ENCODE measurements at regions not wholly inside any gene's neighbourhood (a gene's known extent, or its start where the extent isn't known, plus 50 kb on each side); places are given as distances from the start of the nearest gene placed in this dataset.

- Mint-ChIP-seq H3K36me3 (ENCODE audit: insufficient read depth in 2 of 2) (peaks cover 1 to 2% of the 10 kb centered on the region in 2 donors), H3K9me3 (peaks cover 0 to 5% of the 10 kb centered on the region in 2 donors), H3K4me1 (ENCODE audit: low read depth) (no peaks in the 10 kb centered on the region), H3K27me3 (ENCODE audit: low read depth) (no peaks in the 10 kb centered on the region), H3K27ac (no peak overlapping the region), H3K4me3 (no peak overlapping the region)
- ATAC-seq (replicated peaks in 1 of 2) (no peak), DNase-seq (no peak)
Measured at GRCh38 chr1:213829780-213830179, 158.0 kb upstream of the PROX1 start.

- no peaks in the 10 kb centered on the region for H3K4me1 Mint-ChIP-seq (ENCODE audit: low read depth)
- ATAC-seq (replicated peaks in 1 of 2): no peak
Measured at GRCh38 chr1:213830371-213830770, 157.4 kb upstream of the PROX1 start.

GRCh38 chr1:213840575-213840974 is 147.2 kb upstream of the PROX1 start:
- Mint-ChIP-seq H3K4me3 (no peak overlapping the region), H3K27me3 (ENCODE audit: low read depth) (no peaks in the 10 kb centered on the region), H3K4me1 (ENCODE audit: low read depth) (no peaks in the 10 kb centered on the region), H3K36me3 (ENCODE audit: insufficient read depth in 2 of 2) (no peaks in the 10 kb centered on the region), H3K9me3 (no peaks in the 10 kb centered on the region), H3K27ac (no peak overlapping the region)
- ATAC-seq (replicated peaks in 1 of 2): no peak
- DNase-seq: no peak

More at GRCh38 chr1:213830371-213830770, 157.4 kb upstream of the PROX1 start:
- Mint-ChIP-seq H3K9me3 (peaks cover 0 to 5% of the 10 kb centered on the region in 2 donors), H3K4me3 (no peak overlapping the region), H3K27ac (no peak overlapping the region), H3K27me3 (ENCODE audit: low read depth) (no peaks in the 10 kb centered on the region), H3K36me3 (ENCODE audit: insufficient read depth in 2 of 2) (peaks cover 1 to 2% of the 10 kb centered on the region in 2 donors)
- DNase-seq: no peak

DNA sequence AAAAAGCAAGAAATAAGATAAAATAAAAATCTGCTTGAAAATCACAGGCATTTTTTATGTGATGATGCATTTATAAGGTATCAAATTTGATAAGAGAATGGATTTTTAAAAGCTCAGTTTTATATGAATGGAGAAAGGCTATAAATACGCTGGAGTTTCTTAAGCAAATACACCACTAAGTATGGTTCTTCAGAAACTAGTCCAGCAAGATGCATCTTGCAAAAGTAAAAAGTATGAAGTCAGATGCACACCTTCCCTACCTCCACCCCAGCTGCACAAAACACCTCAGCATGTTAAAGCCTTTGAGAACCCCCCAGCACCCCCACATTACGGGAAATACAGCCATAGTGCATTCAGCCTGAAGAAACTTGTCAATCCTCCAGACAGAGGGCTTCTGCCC is 143.1 kb upstream of the PROX1 start:
- DNase-seq: no peak
- ATAC-seq (replicated peaks in 1 of 2): no peak
- no peaks in the 10 kb centered on the region for H3K27me3 Mint-ChIP-seq (ENCODE audit: low read depth)
- no peak overlapping the region for H3K4me3 Mint-ChIP-seq
- H3K4me1 Mint-ChIP-seq (ENCODE audit: low read depth): no peaks in the 10 kb centered on the region
- no peak overlapping the region for H3K27ac Mint-ChIP-seq
- no peaks in the 10 kb centered on the region for H3K9me3 Mint-ChIP-seq
- H3K36me3 Mint-ChIP-seq (ENCODE audit: insufficient read depth in 2 of 2): no peaks in the 10 kb centered on the region

DNA sequence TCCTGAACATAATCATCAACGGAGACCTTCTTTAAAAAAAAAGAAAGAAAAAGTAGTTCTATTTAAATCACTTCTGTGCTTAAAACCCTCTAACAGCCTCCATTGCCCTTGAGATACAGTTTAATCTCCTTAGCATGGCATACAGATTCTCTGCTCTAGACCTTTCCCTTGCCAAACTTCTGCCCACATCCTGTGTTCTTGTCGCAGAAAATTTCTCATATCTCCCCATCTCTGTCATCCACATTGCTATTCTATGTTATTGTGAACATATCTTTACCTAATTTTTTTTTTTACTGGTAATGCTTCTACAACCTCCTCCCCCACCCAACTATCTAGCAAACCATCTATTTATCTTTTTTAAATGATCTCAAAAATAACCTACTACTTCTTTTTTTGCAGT is 135.7 kb upstream of the PROX1 start:
- ATAC-seq (replicated peaks in 1 of 2) (peak; percentile 58 to 72), DNase-seq (no peak)
- H3K27ac Mint-ChIP-seq: no peak overlapping the region
- no peaks in the 10 kb centered on the region for H3K9me3 Mint-ChIP-seq
- no peak overlapping the region for H3K4me3 Mint-ChIP-seq
- no peaks in the 10 kb centered on the region for H3K27me3 Mint-ChIP-seq (ENCODE audit: low read depth)
- H3K4me1 Mint-ChIP-seq (ENCODE audit: low read depth): peaks cover 13% of the 10 kb centered on the region
- no peaks in the 10 kb centered on the region for H3K36me3 Mint-ChIP-seq (ENCODE audit: insufficient read depth in 2 of 2)

- Mint-ChIP-seq H3K9me3 (no peaks in the 10 kb centered on the region), H3K27me3 (ENCODE audit: low read depth) (no peaks in the 10 kb centered on the region), H3K36me3 (ENCODE audit: insufficient read depth in 2 of 2) (no peaks in the 10 kb centered on the region), H3K4me1 (ENCODE audit: low read depth) (peaks cover 11% of the 10 kb centered on the region), H3K27ac (no peak overlapping the region), H3K4me3 (no peak overlapping the region)
- DNase-seq (no peak), ATAC-seq (replicated peaks in 1 of 2) (no peak)
Measured at GRCh38 chr1:213858581-213858980, 129.2 kb upstream of the PROX1 start.

DNA sequence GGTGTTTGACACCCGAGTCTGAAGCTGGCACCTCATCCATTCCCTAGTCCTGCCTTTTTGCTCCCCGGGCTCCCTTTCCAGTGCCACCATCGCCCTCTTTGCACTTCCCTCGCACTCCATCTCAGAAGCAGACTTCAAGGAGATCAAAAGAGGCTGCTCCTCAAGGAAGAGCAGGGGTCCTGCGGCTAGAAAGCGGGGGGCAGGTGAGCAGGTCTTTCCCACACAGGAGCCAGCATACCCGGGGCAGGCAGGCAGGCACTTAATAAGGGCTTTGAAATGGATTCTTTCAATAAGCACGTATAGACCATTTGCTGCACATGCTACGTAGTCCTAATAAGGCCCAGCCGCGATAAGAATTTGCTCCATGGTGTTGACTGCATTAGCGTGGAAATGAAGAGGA is 125.9 kb upstream of the PROX1 start:
- Mint-ChIP-seq H3K4me1 (ENCODE audit: low read depth) (no peaks in the 10 kb centered on the region), H3K9me3 (no peaks in the 10 kb centered on the region), H3K27me3 (ENCODE audit: low read depth) (no peaks in the 10 kb centered on the region), H3K27ac (no peak overlapping the region), H3K36me3 (ENCODE audit: insufficient read depth in 2 of 2) (no peaks in the 10 kb centered on the region), H3K4me3 (no peak overlapping the region)
- DNase-seq (no peak), ATAC-seq (replicated peaks in 1 of 2) (no peak)

DNA sequence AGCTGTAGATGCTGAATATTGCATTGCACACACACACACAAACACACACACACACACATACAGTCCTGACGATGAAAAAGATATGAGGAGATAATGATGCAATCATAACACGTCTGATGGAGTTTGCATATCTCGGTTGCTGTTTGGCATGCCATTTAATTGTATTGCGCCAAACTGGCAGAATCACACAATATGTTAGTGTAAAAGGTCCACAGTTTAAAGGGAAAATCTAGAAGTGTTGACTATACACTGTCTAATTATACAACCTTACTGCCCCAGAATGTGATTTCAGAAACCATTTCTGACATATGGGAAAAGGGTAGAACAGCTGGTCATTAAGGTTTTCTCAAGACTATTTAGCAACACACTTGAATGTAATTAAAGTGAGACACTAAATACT is 123.7 kb upstream of the PROX1 start:
- no peaks in the 10 kb centered on the region for H3K4me1 Mint-ChIP-seq (ENCODE audit: low read depth)
- no peak overlapping the region for H3K27ac Mint-ChIP-seq
- no peak for ATAC-seq (replicated peaks in 1 of 2)
- H3K9me3 Mint-ChIP-seq: no peaks in the 10 kb centered on the region
- no peak overlapping the region for H3K4me3 Mint-ChIP-seq
- DNase-seq: no peak
- H3K36me3 Mint-ChIP-seq (ENCODE audit: insufficient read depth in 2 of 2): no peaks in the 10 kb centered on the region
- H3K27me3 Mint-ChIP-seq (ENCODE audit: low read depth): no peaks in the 10 kb centered on the region

DNA sequence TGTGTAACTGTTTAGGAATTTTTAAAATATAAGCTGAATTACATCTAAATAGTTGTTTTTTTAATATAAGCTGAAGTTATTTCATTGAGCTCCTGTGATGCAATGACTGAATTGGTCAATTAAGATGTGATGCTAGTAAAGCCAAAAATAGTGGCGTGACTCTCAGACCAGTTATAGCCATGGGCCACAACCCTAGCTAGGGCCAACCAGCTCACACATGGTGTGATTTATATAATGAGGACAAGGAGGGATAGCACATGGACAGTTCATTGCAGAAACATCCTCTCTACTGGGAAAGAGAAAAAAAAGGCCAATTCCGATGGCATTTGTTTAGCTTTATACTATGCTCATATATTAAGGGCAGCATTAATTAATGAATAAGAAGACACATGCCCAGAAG is 119.3 kb upstream of the PROX1 start:
- Mint-ChIP-seq H3K4me1 (ENCODE audit: low read depth) (peaks cover 23% of the 10 kb centered on the region), H3K27ac (no peak overlapping the region), H3K9me3 (peaks cover 3% of the 10 kb centered on the region in 2 donors), H3K4me3 (no peak overlapping the region), H3K36me3 (ENCODE audit: insufficient read depth in 2 of 2) (no peaks in the 10 kb centered on the region), H3K27me3 (ENCODE audit: low read depth) (no peaks in the 10 kb centered on the region)
- ATAC-seq (replicated peaks in 1 of 2) (no peak), DNase-seq (no peak)

DNA sequence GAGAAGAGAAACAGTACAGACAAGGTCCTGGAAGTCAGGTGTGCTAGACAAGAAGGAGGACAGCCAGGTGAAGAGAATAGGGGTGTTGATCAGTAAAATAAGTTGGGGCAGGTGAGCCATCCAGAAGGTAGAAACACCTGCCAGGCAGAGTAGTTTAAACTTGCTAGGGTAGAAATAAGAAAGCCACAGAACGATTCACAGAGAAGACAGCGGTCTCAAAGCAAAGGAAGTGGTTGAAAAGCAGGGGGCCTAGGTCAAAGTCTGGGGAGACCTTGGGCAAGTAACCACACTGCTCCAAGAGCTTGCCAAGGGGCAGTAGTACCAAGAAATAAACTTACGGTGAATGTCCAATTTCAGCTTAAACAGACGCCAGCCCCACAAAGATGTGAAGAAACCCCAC is 116.6 kb upstream of the PROX1 start:
- Mint-ChIP-seq H3K27me3 (ENCODE audit: low read depth) (no peaks in the 10 kb centered on the region), H3K4me1 (ENCODE audit: low read depth) (peaks cover 23% of the 10 kb centered on the region), H3K36me3 (ENCODE audit: insufficient read depth in 2 of 2) (no peaks in the 10 kb centered on the region), H3K9me3 (peaks cover 3 to 4% of the 10 kb centered on the region in 2 donors), H3K4me3 (no peak overlapping the region), H3K27ac (no peak overlapping the region)
- ATAC-seq (replicated peaks in 1 of 2) (peak in 1 of 2 donors; percentile 24), DNase-seq (no peak)

GRCh38 chr1:213874789-213875188 is 113.0 kb upstream of the PROX1 start:
- Mint-ChIP-seq H3K4me1 (ENCODE audit: low read depth) (peaks cover 21% of the 10 kb centered on the region), H3K27ac (no peak overlapping the region), H3K4me3 (no peak overlapping the region), H3K27me3 (ENCODE audit: low read depth) (no peaks in the 10 kb centered on the region), H3K9me3 (peaks cover 3 to 4% of the 10 kb centered on the region in 2 donors), H3K36me3 (ENCODE audit: insufficient read depth in 2 of 2) (no peaks in the 10 kb centered on the region)
- no peak for DNase-seq
- ATAC-seq (replicated peaks in 1 of 2): no peak

- peaks cover 4% of the 10 kb centered on the region for H3K4me1 Mint-ChIP-seq (ENCODE audit: low read depth)
- no peak overlapping the region for H3K27ac Mint-ChIP-seq
- H3K4me3 Mint-ChIP-seq: no peak overlapping the region
- H3K27me3 Mint-ChIP-seq (ENCODE audit: low read depth): no peaks in the 10 kb centered on the region
- H3K36me3 Mint-ChIP-seq (ENCODE audit: insufficient read depth in 2 of 2): no peaks in the 10 kb centered on the region
- no peak for DNase-seq
- peak in 1 of 2 donors; percentile 21 for ATAC-seq (replicated peaks in 1 of 2)
- peaks cover 1 to 2% of the 10 kb centered on the region in 2 donors for H3K9me3 Mint-ChIP-seq
Measured at GRCh38 chr1:213876531-213876930, 111.2 kb upstream of the PROX1 start.

DNA sequence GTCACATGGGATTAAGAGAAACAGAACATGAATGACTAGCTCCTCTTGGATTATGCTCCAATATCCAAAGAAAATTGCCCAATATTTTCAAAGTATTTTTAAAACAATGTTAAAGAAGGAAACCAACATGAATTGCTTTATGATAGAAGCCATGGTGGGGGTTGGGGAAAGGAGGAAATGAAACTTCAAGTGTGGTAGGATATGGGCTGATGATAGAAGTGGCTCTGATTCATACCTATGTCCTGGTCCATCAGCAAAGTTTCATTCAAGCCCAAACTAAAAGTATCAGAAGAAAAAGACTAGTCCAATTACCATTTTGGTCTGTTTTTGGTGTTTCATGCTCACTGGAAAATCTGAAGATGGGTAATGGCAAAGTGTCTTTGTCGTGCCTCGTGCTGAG is 104.2 kb upstream of the PROX1 start:
- Mint-ChIP-seq H3K27ac (no peak overlapping the region), H3K9me3 (peaks cover 0 to 2% of the 10 kb centered on the region in 2 donors), H3K27me3 (ENCODE audit: low read depth) (no peaks in the 10 kb centered on the region), H3K4me3 (no peak overlapping the region), H3K36me3 (ENCODE audit: insufficient read depth in 2 of 2) (no peaks in the 10 kb centered on the region), H3K4me1 (ENCODE audit: low read depth) (no peaks in the 10 kb centered on the region)
- DNase-seq (no peak), ATAC-seq (replicated peaks in 1 of 2) (peak; percentile 41 to 43)

DNA sequence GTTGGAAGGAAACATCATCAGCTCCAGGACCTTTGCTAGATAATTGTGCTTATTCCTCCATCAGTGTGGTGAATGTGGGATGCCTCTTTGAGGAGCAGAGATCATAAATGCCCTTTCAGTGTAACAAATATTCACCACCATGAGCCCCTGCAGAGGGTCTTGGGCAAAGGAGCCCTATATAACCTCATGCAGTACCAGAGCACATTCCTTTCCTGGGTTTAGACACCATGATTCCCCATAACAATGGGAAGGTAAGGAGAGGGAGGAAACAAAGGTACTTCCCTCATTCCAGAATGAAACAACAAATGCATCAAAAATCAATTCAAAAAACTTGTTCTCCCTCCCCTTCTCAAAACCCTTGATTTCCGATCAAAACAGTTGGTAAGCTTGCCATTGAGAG is 103.4 kb upstream of the PROX1 start:
- no peak overlapping the region for H3K27ac Mint-ChIP-seq

More for the DNA sequence above, 103.4 kb upstream of the PROX1 start:
- H3K4me3 Mint-ChIP-seq: no peak overlapping the region
- peaks cover 0 to 2% of the 10 kb centered on the region in 2 donors for H3K9me3 Mint-ChIP-seq
- no peaks in the 10 kb centered on the region for H3K4me1 Mint-ChIP-seq (ENCODE audit: low read depth)
- no peak for ATAC-seq (replicated peaks in 1 of 2)
- DNase-seq: no peak
- no peaks in the 10 kb centered on the region for H3K36me3 Mint-ChIP-seq (ENCODE audit: insufficient read depth in 2 of 2)
- no peaks in the 10 kb centered on the region for H3K27me3 Mint-ChIP-seq (ENCODE audit: low read depth)

Data from activated T-cell treated with anti-CD3 and anti-CD28 coated beads, Interleukin-2, amount 50 U/mL, for 72 hours (primary cell).